ENCODE measurements at regions not wholly inside any gene's neighbourhood (a gene's known extent, or its start where the extent isn't known, plus 50 kb on each side); places are given as distances from the start of the nearest gene placed in this dataset.

- TF ChIP-seq EZH2 (IDR thresholded peaks at IDR 0.05; ENCODE audit: borderline replicate concordance, low read depth, low read length, poor library complexity, severe bottlenecking), result no peak
- TF ChIP-seq, protein P1, sequence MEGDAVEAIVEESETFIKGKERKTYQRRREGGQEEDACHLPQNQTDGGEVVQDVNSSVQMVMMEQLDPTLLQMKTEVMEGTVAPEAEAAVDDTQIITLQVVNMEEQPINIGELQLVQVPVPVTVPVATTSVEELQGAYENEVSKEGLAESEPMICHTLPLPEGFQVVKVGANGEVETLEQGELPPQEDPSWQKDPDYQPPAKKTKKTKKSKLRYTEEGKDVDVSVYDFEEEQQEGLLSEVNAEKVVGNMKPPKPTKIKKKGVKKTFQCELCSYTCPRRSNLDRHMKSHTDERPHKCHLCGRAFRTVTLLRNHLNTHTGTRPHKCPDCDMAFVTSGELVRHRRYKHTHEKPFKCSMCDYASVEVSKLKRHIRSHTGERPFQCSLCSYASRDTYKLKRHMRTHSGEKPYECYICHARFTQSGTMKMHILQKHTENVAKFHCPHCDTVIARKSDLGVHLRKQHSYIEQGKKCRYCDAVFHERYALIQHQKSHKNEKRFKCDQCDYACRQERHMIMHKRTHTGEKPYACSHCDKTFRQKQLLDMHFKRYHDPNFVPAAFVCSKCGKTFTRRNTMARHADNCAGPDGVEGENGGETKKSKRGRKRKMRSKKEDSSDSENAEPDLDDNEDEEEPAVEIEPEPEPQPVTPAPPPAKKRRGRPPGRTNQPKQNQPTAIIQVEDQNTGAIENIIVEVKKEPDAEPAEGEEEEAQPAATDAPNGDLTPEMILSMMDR (conservative IDR thresholded peaks at IDR 0.05; ENCODE audit: low read depth, low read length), result no peak
Measured at GRCh38 chr10:76778914-76779795, 858.5 kb downstream of the KCNMA1 start.

All from A673 (cell line).